Keratinocyte (primary cell): ENCODE measurements at regions not wholly inside any gene's neighbourhood (a gene's known extent, or its start where the extent isn't known, plus 50 kb on each side); places are given as distances from the start of the nearest gene placed in this dataset.
A peak's percentile ranks its signal among the peaks of the same experiment; 100 is the strongest.

ENCODE experiments used
- CTCF ChIP-seq, 3 experiments: IDR thresholded peaks in 1 of 3; conservative IDR thresholded peaks in 1 of 3; optimal IDR thresholded peaks in 1 of 3; 2 replicates in 2 of 3; 3 replicates in 1 of 3; pipeline versions ENCODE3 to v1.5.1; 2011; ENCODE audit warnings: low read length in 3 of 3, mild to moderate bottlenecking in 3 of 3, moderate library complexity in 2 of 3, control low read depth in 1 of 3, inconsistent platforms in 1 of 3; ENCODE audit not compliant: insufficient read depth in 2 of 3; ENCODE audit errors: extremely low read depth in 1 of 3
- EZH2 ChIP-seq: IDR thresholded peaks from one replicate; pipeline ENCODE4 v1.6.1; 2012; ENCODE audit warnings: inconsistent platforms, mild to moderate bottlenecking, low read length, moderate library complexity

- TF ChIP-seq CTCF (optimal IDR thresholded peaks at IDR 0.05 in 1 of 3, IDR thresholded peaks at IDR 0.05 in 1 of 3, conservative IDR thresholded peaks at IDR 0.05 in 1 of 3; ENCODE audit: extremely low read depth in 1 of 3, insufficient read depth in 2 of 3, low read length in 3 of 3): peak in 1 of 3 experiments; percentile 21
- no peak for TF ChIP-seq EZH2
Observed at GRCh38 chr1:37096523-37096922, 62.2 kb upstream of the GRIK3 start.
